ENCODE measurements at regions not wholly inside any gene's neighbourhood (a gene's known extent, or its start where the extent isn't known, plus 50 kb on each side); places are given as distances from the start of the nearest gene placed in this dataset.

- no peak overlapping the region for H3K4me3 ChIP-seq (ENCODE audit: low read depth, low read length)
- TF ChIP-seq, protein P1, sequence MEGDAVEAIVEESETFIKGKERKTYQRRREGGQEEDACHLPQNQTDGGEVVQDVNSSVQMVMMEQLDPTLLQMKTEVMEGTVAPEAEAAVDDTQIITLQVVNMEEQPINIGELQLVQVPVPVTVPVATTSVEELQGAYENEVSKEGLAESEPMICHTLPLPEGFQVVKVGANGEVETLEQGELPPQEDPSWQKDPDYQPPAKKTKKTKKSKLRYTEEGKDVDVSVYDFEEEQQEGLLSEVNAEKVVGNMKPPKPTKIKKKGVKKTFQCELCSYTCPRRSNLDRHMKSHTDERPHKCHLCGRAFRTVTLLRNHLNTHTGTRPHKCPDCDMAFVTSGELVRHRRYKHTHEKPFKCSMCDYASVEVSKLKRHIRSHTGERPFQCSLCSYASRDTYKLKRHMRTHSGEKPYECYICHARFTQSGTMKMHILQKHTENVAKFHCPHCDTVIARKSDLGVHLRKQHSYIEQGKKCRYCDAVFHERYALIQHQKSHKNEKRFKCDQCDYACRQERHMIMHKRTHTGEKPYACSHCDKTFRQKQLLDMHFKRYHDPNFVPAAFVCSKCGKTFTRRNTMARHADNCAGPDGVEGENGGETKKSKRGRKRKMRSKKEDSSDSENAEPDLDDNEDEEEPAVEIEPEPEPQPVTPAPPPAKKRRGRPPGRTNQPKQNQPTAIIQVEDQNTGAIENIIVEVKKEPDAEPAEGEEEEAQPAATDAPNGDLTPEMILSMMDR (IDR thresholded peaks at IDR 0.05; ENCODE audit: low read depth, low read length) = no peak
Observed at GRCh38 chr9:82260691-82261090, 272.1 kb downstream of the SPATA31D1 start.

DNA sequence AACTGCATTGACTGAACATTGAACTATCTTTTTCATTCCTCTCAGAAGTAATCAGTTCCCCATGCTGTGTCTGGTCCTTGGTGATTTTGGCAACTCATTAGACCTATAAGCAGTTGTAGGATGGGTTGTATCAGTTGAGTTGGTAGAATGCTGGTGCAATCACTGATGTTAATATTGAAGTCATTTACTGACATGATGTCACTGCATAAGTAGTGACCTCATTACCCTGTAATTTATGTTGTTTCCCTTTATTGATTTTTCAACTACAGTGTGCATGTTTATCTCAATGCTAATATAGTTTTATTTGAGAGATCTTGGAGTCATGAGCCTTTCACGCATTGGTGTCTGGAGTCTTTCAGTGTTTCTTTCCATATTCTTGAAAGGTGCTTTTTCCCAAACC lies 275.0 kb downstream of the SPATA31D1 start:
- TF ChIP-seq, protein P1 (IDR thresholded peaks at IDR 0.05; ENCODE audit: low read depth, low read length) = no peak
- H3K4me3 ChIP-seq (ENCODE audit: low read depth, low read length) = no peak overlapping the region

DNA sequence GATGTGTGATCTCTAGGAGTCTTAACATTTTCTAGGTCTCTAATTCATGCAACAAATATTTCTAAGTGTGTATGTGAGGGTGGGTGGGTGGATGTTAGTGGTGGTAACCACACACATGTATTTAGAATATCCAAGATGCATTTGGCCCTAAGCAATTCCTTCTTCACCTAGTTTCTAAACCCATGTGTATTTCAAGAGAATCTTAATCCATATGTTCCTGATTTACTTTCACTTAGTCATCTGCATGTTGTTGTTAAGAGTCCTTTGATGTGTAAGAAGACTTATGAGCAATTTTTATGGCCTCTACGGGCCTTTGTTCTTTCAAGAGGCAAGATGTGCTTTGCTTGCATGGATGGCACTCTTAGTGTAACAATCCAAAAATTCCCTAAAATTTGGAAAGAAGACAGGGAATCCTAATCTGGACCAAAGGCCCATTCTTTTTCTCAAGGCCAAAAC lies 282.6 kb downstream of the SPATA31D1 start:
- no peak overlapping the region for H3K4me3 ChIP-seq (ENCODE audit: low read depth, low read length)
- TF ChIP-seq, protein P1 (IDR thresholded peaks at IDR 0.05; ENCODE audit: low read depth, low read length) = no peak

DNA sequence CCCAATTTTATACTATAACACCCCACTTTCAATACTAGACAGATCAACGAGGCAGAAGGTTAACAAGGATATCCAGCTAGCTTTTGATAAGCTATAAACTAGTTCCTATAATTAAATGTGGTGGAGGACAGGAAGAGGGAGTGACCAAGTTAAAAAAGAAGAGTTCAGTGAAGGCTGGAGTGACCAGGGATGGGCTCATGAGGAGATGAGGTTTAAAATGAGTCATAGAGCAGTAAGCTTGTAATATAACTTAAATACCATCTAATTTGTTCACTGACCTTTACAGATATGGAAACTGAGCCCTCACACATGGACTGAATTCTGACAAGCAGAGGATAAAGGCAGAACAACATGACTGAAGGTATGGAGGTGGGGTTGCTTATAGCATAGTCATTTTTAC lies 284.5 kb downstream of the SPATA31D1 start:
- TF ChIP-seq, protein P1 (IDR thresholded peaks at IDR 0.05; ENCODE audit: low read depth, low read length) = no peak
- no peak overlapping the region for H3K4me3 ChIP-seq (ENCODE audit: low read depth, low read length)

- H3K4me3 ChIP-seq (ENCODE audit: low read depth, low read length) = no peak overlapping the region
- TF ChIP-seq, protein P1 (IDR thresholded peaks at IDR 0.05; ENCODE audit: low read depth, low read length) = no peak
Observed at GRCh38 chr9:82275258-82275927, 286.8 kb downstream of the SPATA31D1 start.

- no peak overlapping the region for H3K4me3 ChIP-seq (ENCODE audit: low read depth, low read length)
- TF ChIP-seq, protein P1 (IDR thresholded peaks at IDR 0.05; ENCODE audit: low read depth, low read length) = no peak
Observed at GRCh38 chr9:82281066-82281465, 292.5 kb downstream of the SPATA31D1 start.

DNA sequence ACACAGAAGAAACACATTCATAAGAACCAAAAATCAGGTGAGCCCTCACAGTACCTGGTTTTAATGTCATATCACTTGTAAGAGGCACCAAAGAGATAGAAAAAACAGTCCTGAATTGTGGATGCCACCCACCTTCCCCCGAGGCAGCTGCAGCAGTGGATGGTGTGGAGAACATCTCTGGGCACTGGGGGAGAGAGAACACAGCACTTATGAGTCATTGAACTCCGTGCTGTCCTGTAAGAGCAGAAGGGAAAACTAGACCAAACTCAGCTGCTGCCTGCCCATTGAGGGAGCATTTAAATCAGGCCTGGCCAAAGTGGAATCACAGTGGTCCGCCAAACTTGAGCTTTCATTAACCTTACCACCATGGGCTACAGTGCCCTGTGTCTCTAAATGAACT lies 296.2 kb downstream of the SPATA31D1 start:
- no peak overlapping the region for H3K4me3 ChIP-seq (ENCODE audit: low read depth, low read length)
- TF ChIP-seq, protein P1 (IDR thresholded peaks at IDR 0.05; ENCODE audit: low read depth, low read length) = no peak

Measured in WI38 (cell line).